ENCODE measurements at regions not wholly inside any gene's neighbourhood (a gene's known extent, or its start where the extent isn't known, plus 50 kb on each side); places are given as distances from the start of the nearest gene placed in this dataset.

GRCh38 chr4:77493829-77494551, 111.6 kb upstream of the CXCL13 start:
- H3F3A ChIP-seq (replicated peaks; ENCODE audit: low read depth), result no peaks in the 10 kb centered on the region
- H3K27ac ChIP-seq (ENCODE audit: low read depth), result no peak overlapping the region
- no peak for DNase-seq (ENCODE audit: low spot score)
- no peak for TF ChIP-seq CREB1 (CRISPR knock-in tag; IDR thresholded peaks at IDR 0.05; ENCODE audit: low read depth)
- TF ChIP-seq ZNF114 (CRISPR knock-in tag; IDR thresholded peaks at IDR 0.05), result no peak
- TF ChIP-seq NANOG (IDR thresholded peaks at IDR 0.05; ENCODE audit: borderline replicate concordance), result no peak
- no peak for TF ChIP-seq ZNF331 (CRISPR knock-in tag; IDR thresholded peaks at IDR 0.05; ENCODE audit: low read depth)
- TF ChIP-seq POLR2AphosphoS5 (IDR thresholded peaks at IDR 0.05; ENCODE audit: low read depth), result no peak
- Mint-ChIP-seq H3K27ac (no peak overlapping the region), H3K9me3 (peaks cover 7% of the 10 kb centered on the region), H3K4me3 (no peak overlapping the region), H3K4me1 (no peaks in the 10 kb centered on the region), H3K36me3 (ENCODE audit: low read depth) (no peaks in the 10 kb centered on the region), H3K27me3 (ENCODE audit: insufficient read depth, low read depth, poor library complexity) (no peaks in the 10 kb centered on the region)
- no peak overlapping the region for H2AFZ ChIP-seq
- peaks cover 7% of the 10 kb centered on the region; the same call in 1 of the 2 replicates for H3K9me2 ChIP-seq (ENCODE audit: insufficient read depth)
- no peak for ATAC-seq
- no peaks in the 10 kb centered on the region for H3K4me1 ChIP-seq (ENCODE audit: insufficient read depth)
- H3K4me3 ChIP-seq, result no peak overlapping the region
- no peaks in the 10 kb centered on the region for H4K20me1 ChIP-seq (replicated peaks; ENCODE audit: insufficient read depth)
- H3K27me3 ChIP-seq (ENCODE audit: insufficient read depth), result no peaks in the 10 kb centered on the region
- no peaks in the 10 kb centered on the region for H3K79me2 ChIP-seq (replicated peaks; ENCODE audit: insufficient read depth)
- H3K4me2 ChIP-seq, result no peak overlapping the region
- H3K36me3 ChIP-seq (ENCODE audit: insufficient read depth), result no peaks in the 10 kb centered on the region; the same call in 1 of the 2 replicates

- no peaks in the 10 kb centered on the region for H3K36me3 Mint-ChIP-seq (ENCODE audit: low read depth)
- H3F3A ChIP-seq (replicated peaks; ENCODE audit: low read depth), result no peaks in the 10 kb centered on the region
- no peaks in the 10 kb centered on the region for H3K27me3 ChIP-seq (ENCODE audit: insufficient read depth)
- H3K4me1 ChIP-seq (ENCODE audit: insufficient read depth), result no peaks in the 10 kb centered on the region
- H3K4me1 Mint-ChIP-seq, result no peaks in the 10 kb centered on the region
- no peak overlapping the region for H3K27ac ChIP-seq (ENCODE audit: low read depth)
- ATAC-seq, result no peak
- no peak overlapping the region for H2AFZ ChIP-seq
- no peaks in the 10 kb centered on the region for H3K79me2 ChIP-seq (replicated peaks; ENCODE audit: insufficient read depth)
- no peak overlapping the region for H3K4me3 ChIP-seq
- H3K9me2 ChIP-seq (ENCODE audit: insufficient read depth), result peaks cover 7% of the 10 kb centered on the region; the same call in 1 of the 2 replicates
- H3K4me3 Mint-ChIP-seq, result no peak overlapping the region
- TF ChIP-seq EZH2 (IDR thresholded peaks at IDR 0.05; ENCODE audit: low read depth, unreplicated experiment), result no peak
- no peak for TF ChIP-seq REST (IDR thresholded peaks at IDR 0.05; ENCODE audit: unreplicated experiment)
- no peak for TF ChIP-seq EZH2phosphoT487 (IDR thresholded peaks at IDR 0.05; ENCODE audit: unreplicated experiment)
- TF ChIP-seq JUNB (IDR thresholded peaks at IDR 0.05; ENCODE audit: unreplicated experiment), result no peak
- no peak for TF ChIP-seq ZNF462 (CRISPR knock-in tag; IDR thresholded peaks at IDR 0.05)
- H3K27me3 Mint-ChIP-seq (ENCODE audit: insufficient read depth, low read depth, poor library complexity), result no peaks in the 10 kb centered on the region
- no peaks in the 10 kb centered on the region for H4K20me1 ChIP-seq (replicated peaks; ENCODE audit: insufficient read depth)
- H3K4me2 ChIP-seq, result no peak overlapping the region
- H3K27ac Mint-ChIP-seq, result no peak overlapping the region
- H3K36me3 ChIP-seq (ENCODE audit: insufficient read depth), result no peaks in the 10 kb centered on the region; the same call in 1 of the 2 replicates
- DNase-seq (ENCODE audit: low spot score), result no peak
- H3K9me3 Mint-ChIP-seq, result peaks cover 7% of the 10 kb centered on the region
Observed at GRCh38 chr4:77496457-77496856, 109.2 kb upstream of the CXCL13 start.
